HL-60 (cell line): ENCODE measurements at regions not wholly inside any gene's neighbourhood (a gene's known extent, or its start where the extent isn't known, plus 50 kb on each side); places are given as distances from the start of the nearest gene placed in this dataset.
"Not testable (repeated sequence)": the region's sequence is repeated elsewhere in the genome, so short reads cannot be mapped to it uniquely, and the experiment has no call there.

Experiments
- CTCF ChIP-seq: IDR thresholded peaks from one replicate; pipeline ENCODE4 v1.5.1; 2011; ENCODE audit warnings: low read length, control low read depth, inconsistent platforms; ENCODE audit not compliant: insufficient read depth
- GABPA ChIP-seq: IDR thresholded peaks from 2 replicates; pipeline ENCODE4 v1.6.1; 2012; ENCODE audit warnings: low read depth
- POLR2AphosphoS5 ChIP-seq: IDR thresholded peaks from 2 replicates; pipeline ENCODE4 v1.6.1; 2012; ENCODE audit warnings: low read depth
- REST ChIP-seq: IDR thresholded peaks from 2 replicates; pipeline ENCODE4 v1.6.1; 2012; ENCODE audit warnings: low read depth; ENCODE audit not compliant: insufficient replicate concordance
- SPI1 ChIP-seq: IDR thresholded peaks from 2 replicates; pipeline ENCODE4 v1.6.1; 2012; ENCODE audit warnings: low read depth, mild to moderate bottlenecking, borderline replicate concordance

- TF ChIP-seq CTCF, POLR2AphosphoS5, GABPA, REST, SPI1: not testable (repeated sequence)
Observed at GRCh38 chr15:81775779-81776178, 270.0 kb downstream of the MEX3B start.
